Caco-2 (cell line): ENCODE measurements at regions not wholly inside any gene's neighbourhood (a gene's known extent, or its start where the extent isn't known, plus 50 kb on each side); places are given as distances from the start of the nearest gene placed in this dataset.

Source experiments
- BruUV-seq: library from RNA; stranded (reverse); fragments of 400-500 nt; replicated peaks from 2 replicates; lab custom pipeline; 2021; lab: Mats Ljungman, UMichigan
- CTCF ChIA-PET: fragments of 300-600 bp; sonication (Branson Sonifier 250); formaldehyde crosslinking; loops from one replicate; lab custom pipeline; 2022; ENCODE audit warnings: antibody characterized with exemption; lab: Charles Lee
- POLR2A ChIA-PET: fragments of 300-600 bp; sonication (Branson Sonifier 250); formaldehyde crosslinking; loops from one replicate; lab custom pipeline; 2022; ENCODE audit warnings: antibody characterized with exemption; lab: Charles Lee
- DNase-seq, 2 experiments: peaks; one replicate each; pipeline versions ENCODE4 v3.0.0 to v3.0.0-alpha.2; 2020 to 2022
- H3K27me3 ChIP-seq: replicated peaks from 2 replicates; pipeline ENCODE4 v1.6.0; 2011; ENCODE audit warnings: low read length; ENCODE audit not compliant: control insufficient read depth, insufficient read depth
- H3K36me3 ChIP-seq: 2 replicates; pipeline ENCODE4 v1.5.1; 2011; ENCODE audit warnings: low read length; ENCODE audit not compliant: control insufficient read depth, insufficient read depth
- H3K4me1 ChIP-seq: fragments of 250-450 bp; sonication (Bioruptor Pico); 2 replicates; pipeline ENCODE4 v1.5.1; 2020; ENCODE audit warnings: mild to moderate bottlenecking
- H3K4me3 ChIP-seq: 2 replicates; pipeline ENCODE4 v1.5.1; 2011; ENCODE audit warnings: low read depth, mild to moderate bottlenecking, control low read depth, low read length
- H3K9me3 ChIP-seq: fragments of 250-450 bp; sonication (Bioruptor Pico); 2 replicates; pipeline ENCODE4 v1.5.1; 2020; ENCODE audit warnings: mild to moderate bottlenecking, moderate library complexity
- H3K27ac Mint-ChIP-seq: one replicate; pipeline ENCODE4 v1.8.0; 2022; ENCODE audit warnings: mixed read lengths; ENCODE audit not compliant: unreplicated experiment
- H3K27me3 Mint-ChIP-seq: one replicate; pipeline ENCODE4 v1.8.0; 2022; ENCODE audit warnings: mixed read lengths; ENCODE audit not compliant: insufficient read depth, unreplicated experiment
- H3K36me3 Mint-ChIP-seq: one replicate; pipeline ENCODE4 v1.8.0; 2022; ENCODE audit warnings: mild to moderate bottlenecking, mixed read lengths; ENCODE audit not compliant: insufficient read depth, unreplicated experiment
- H3K4me1 Mint-ChIP-seq: one replicate; pipeline ENCODE4 v1.8.0; 2022; ENCODE audit warnings: low read depth, mixed read lengths; ENCODE audit not compliant: unreplicated experiment
- H3K4me3 Mint-ChIP-seq: one replicate; pipeline ENCODE4 v1.8.0; 2022; ENCODE audit warnings: mild to moderate bottlenecking, moderate library complexity, mixed read lengths; ENCODE audit not compliant: unreplicated experiment
- H3K9me3 Mint-ChIP-seq: one replicate; pipeline ENCODE4 v1.8.0; 2022; ENCODE audit warnings: mixed read lengths; ENCODE audit not compliant: unreplicated experiment
- intact Hi-C: fragments of 100-400 bp; cut with micrococcal nuclease; formaldehyde crosslinking; loops from one replicate; pipeline ENCODE4 v1.10.0; 2022; ENCODE audit not compliant: unreplicated experiment
- TF ChIP-seq, protein P1 (sequence below), 2 experiments: fragments of 200-600 bp in 1 of 2; IDR thresholded peaks; 1 replicate in 1 of 2; 2 replicates in 1 of 2; pipeline versions ENCODE4 v1.5.1 to v1.8.0; 2011 to 2022; ENCODE audit warnings: antibody characterized with exemption in 1 of 2, control low read depth in 1 of 2, inconsistent platforms in 1 of 2, low read depth in 1 of 2, low read length in 1 of 2, mild to moderate bottlenecking in 1 of 2, moderate library complexity in 1 of 2; ENCODE audit not compliant: insufficient read depth in 1 of 2, severe bottlenecking in 1 of 2, unreplicated experiment in 1 of 2

DNA sequence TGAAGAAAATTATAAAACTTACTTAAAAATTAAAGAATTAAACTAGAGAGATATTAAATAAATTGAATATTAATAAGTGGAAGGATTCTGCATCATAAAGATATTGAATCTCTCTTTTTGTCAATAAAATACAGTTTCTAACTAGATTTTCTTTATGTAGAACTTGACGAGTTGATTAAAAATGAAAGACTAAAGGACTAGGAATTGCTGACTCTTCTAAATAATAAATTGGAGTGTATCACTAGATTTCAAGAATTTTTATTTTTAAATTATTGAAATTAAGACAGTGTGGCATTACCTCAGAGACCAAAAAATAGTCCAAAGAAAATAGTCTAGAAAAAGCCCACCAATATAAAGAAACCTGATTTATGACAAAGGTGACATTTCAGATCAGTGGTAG lies 492.4 kb downstream of the CETN3 start:
- no peaks in the 10 kb centered on the region for H3K36me3 ChIP-seq
- no peaks in the 10 kb centered on the region for H3K9me3 Mint-ChIP-seq
- ChIA-PET CTCF (no interaction called here), POLR2A (no interaction called here)
- no peaks in the 10 kb centered on the region for H3K36me3 Mint-ChIP-seq
- TF ChIP-seq, protein P1, sequence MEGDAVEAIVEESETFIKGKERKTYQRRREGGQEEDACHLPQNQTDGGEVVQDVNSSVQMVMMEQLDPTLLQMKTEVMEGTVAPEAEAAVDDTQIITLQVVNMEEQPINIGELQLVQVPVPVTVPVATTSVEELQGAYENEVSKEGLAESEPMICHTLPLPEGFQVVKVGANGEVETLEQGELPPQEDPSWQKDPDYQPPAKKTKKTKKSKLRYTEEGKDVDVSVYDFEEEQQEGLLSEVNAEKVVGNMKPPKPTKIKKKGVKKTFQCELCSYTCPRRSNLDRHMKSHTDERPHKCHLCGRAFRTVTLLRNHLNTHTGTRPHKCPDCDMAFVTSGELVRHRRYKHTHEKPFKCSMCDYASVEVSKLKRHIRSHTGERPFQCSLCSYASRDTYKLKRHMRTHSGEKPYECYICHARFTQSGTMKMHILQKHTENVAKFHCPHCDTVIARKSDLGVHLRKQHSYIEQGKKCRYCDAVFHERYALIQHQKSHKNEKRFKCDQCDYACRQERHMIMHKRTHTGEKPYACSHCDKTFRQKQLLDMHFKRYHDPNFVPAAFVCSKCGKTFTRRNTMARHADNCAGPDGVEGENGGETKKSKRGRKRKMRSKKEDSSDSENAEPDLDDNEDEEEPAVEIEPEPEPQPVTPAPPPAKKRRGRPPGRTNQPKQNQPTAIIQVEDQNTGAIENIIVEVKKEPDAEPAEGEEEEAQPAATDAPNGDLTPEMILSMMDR (IDR thresholded peaks at IDR 0.05; ENCODE audit: insufficient read depth in 1 of 2, low read depth in 1 of 2, low read length in 1 of 2, severe bottlenecking in 1 of 2, unreplicated experiment in 1 of 2) = no peak
- no peaks in the 10 kb centered on the region for H3K27me3 Mint-ChIP-seq
- peaks cover 18% of the 10 kb centered on the region for H3K4me1 ChIP-seq
- no peak overlapping the region for H3K27ac Mint-ChIP-seq
- H3K27me3 ChIP-seq = no peaks in the 10 kb centered on the region
- H3K4me3 Mint-ChIP-seq = no peak overlapping the region
- no TSS peak for BruUV-seq
- H3K9me3 ChIP-seq = no peaks in the 10 kb centered on the region; the same call in 1 of the 2 replicates
- intact Hi-C loops = no loop called here
- DNase-seq = no peak
- H3K4me3 ChIP-seq = no peak overlapping the region
- peaks cover 8% of the 10 kb centered on the region for H3K4me1 Mint-ChIP-seq

GRCh38 chr5:89916131-89916530 lies 493.4 kb downstream of the CETN3 start:
- CTCF ChIA-PET = no interaction called here
- Mint-ChIP-seq H3K4me1 (peaks cover 8% of the 10 kb centered on the region), H3K27me3 (no peaks in the 10 kb centered on the region)

GRCh38 chr5:89908876-89909275 lies 500.7 kb downstream of the CETN3 start:
- Mint-ChIP-seq H3K9me3 (no peaks in the 10 kb centered on the region), H3K27ac (no peak overlapping the region), H3K4me1 (no peaks in the 10 kb centered on the region), H3K36me3 (no peaks in the 10 kb centered on the region), H3K4me3 (no peak overlapping the region), H3K27me3 (no peaks in the 10 kb centered on the region)
- no peaks in the 10 kb centered on the region for H3K4me1 ChIP-seq
- ChIA-PET CTCF (no interaction called here), POLR2A (no interaction called here)
- intact Hi-C loops = no loop called here
- no TSS peak for BruUV-seq
- no peaks in the 10 kb centered on the region for H3K9me3 ChIP-seq
- no peak overlapping the region for H3K4me3 ChIP-seq
- TF ChIP-seq, protein P1 (IDR thresholded peaks at IDR 0.05; ENCODE audit: insufficient read depth in 1 of 2, low read depth in 1 of 2, low read length in 1 of 2, severe bottlenecking in 1 of 2, unreplicated experiment in 1 of 2) = no peak
- H3K27me3 ChIP-seq = no peaks in the 10 kb centered on the region
- DNase-seq = no peak
- H3K36me3 ChIP-seq = no peaks in the 10 kb centered on the region

More at GRCh38 chr5:89916131-89916530, 493.4 kb downstream of the CETN3 start:
- no peak overlapping the region for H3K4me3 ChIP-seq
- no peaks in the 10 kb centered on the region; the same call in 1 of the 2 replicates for H3K9me3 ChIP-seq
- peaks cover 18% of the 10 kb centered on the region for H3K4me1 ChIP-seq
- H3K36me3 ChIP-seq = no peaks in the 10 kb centered on the region
- BruUV-seq = no TSS peak
- H3K36me3 Mint-ChIP-seq = no peaks in the 10 kb centered on the region
- H3K27ac Mint-ChIP-seq = no peak overlapping the region
- H3K27me3 ChIP-seq = no peaks in the 10 kb centered on the region
- POLR2A ChIA-PET = no interaction called here
- no peak overlapping the region for H3K4me3 Mint-ChIP-seq
- TF ChIP-seq, protein P1 (IDR thresholded peaks at IDR 0.05; ENCODE audit: insufficient read depth in 1 of 2, low read depth in 1 of 2, low read length in 1 of 2, severe bottlenecking in 1 of 2, unreplicated experiment in 1 of 2) = no peak
- no peaks in the 10 kb centered on the region for H3K9me3 Mint-ChIP-seq
- DNase-seq = no peak
- intact Hi-C loops = no loop called here
